ENCODE measurements at regions not wholly inside any gene's neighbourhood (a gene's known extent, or its start where the extent isn't known, plus 50 kb on each side); places are given as distances from the start of the nearest gene placed in this dataset.
"Not testable (repeated sequence)": the region's sequence is repeated elsewhere in the genome, so short reads cannot be mapped to it uniquely, and the experiment has no call there.

- H2AFZ ChIP-seq (ENCODE audit: low read depth, low read length): no peak overlapping the region
- H3K27me3 ChIP-seq (ENCODE audit: insufficient read depth, low read length, poor library complexity): peaks cover 17% of the 10 kb centered on the region
- H3K79me2 ChIP-seq (ENCODE audit: insufficient read depth, low read length): no peaks in the 10 kb centered on the region
- no peak for ATAC-seq (ENCODE audit: insufficient read depth, low read depth)
- H3K9ac ChIP-seq (ENCODE audit: low read depth, low read length): no peak overlapping the region
- H3K4me2 ChIP-seq (ENCODE audit: insufficient read depth, low read length): no peak overlapping the region
- no peaks in the 10 kb centered on the region for H3K9me3 ChIP-seq (ENCODE audit: insufficient read depth, low read length, severe bottlenecking)
- no peaks in the 10 kb centered on the region for H3K36me3 ChIP-seq (ENCODE audit: insufficient read depth, low read length)
- no peak for TF ChIP-seq EZH2 (IDR thresholded peaks at IDR 0.05; ENCODE audit: borderline replicate concordance, low read depth, low read length, severe bottlenecking)
- TF ChIP-seq CTCF (IDR thresholded peaks at IDR 0.05; ENCODE audit: borderline replicate concordance, extremely low read depth, low read length, poor library complexity, severe bottlenecking): no peak
- no peak overlapping the region for H3K27ac ChIP-seq (ENCODE audit: low read length)
- no peaks in the 10 kb centered on the region for H3K4me1 ChIP-seq (ENCODE audit: insufficient read depth, low read length)
- no peak for DNase-seq
- no peak overlapping the region for H3K4me3 ChIP-seq (ENCODE audit: low read depth in 1 of 2, low read length in 2 of 2)
- no peaks in the 10 kb centered on the region for H4K20me1 ChIP-seq (ENCODE audit: insufficient read depth, low read length)
Measured at GRCh38 chr14:57122129-57122528, 146.6 kb downstream of the EXOC5 start.

DNA sequence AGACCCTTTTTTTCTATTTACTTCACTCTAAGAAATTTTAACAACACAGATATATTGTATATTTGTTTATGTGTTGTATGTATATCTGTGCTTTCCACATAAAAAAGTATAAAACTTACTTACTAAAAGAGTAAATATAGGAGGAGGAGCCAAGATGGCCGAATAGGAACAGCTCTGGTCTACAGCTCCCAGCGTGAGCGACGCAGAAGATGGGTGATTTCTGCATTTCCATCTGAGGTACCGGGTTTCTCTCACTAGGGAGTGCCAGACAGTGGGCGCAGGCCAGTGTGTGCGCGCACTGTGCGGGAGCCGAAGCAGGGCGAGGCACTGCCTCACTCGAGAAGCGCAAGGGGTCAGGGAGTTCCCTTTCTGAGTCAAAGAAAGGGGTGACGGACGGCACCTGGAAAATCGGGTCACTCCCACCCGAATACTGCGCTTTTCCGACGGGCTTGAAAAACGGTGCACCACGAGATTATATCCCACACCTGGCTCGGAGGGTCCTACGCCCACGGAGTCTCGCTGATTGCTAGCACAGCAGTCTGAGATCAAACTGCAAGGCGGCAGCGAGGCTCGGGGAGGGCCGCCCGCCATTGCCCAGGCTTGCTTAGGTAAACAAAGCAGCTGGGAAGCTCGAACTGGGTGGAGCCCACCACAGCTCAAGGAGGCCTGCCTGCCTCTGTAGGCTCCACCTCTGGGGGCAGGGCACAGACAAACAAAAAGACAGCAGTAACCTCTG lies 156.5 kb downstream of the EXOC5 start:
- H2AFZ ChIP-seq (ENCODE audit: low read depth, low read length); DNase-seq; H3K79me2 ChIP-seq (ENCODE audit: insufficient read depth, low read length); H3K9me3 ChIP-seq (ENCODE audit: insufficient read depth, low read length, severe bottlenecking); H4K20me1 ChIP-seq (ENCODE audit: insufficient read depth, low read length); H3K36me3 ChIP-seq (ENCODE audit: insufficient read depth, low read length); H3K9ac ChIP-seq (ENCODE audit: low read depth, low read length); H3K4me2 ChIP-seq (ENCODE audit: insufficient read depth, low read length); H3K4me3 ChIP-seq (ENCODE audit: low read depth in 1 of 2, low read length in 2 of 2); H3K27me3 ChIP-seq (ENCODE audit: insufficient read depth, low read length, poor library complexity); H3K27ac ChIP-seq (ENCODE audit: low read length); H3K4me1 ChIP-seq (ENCODE audit: insufficient read depth, low read length); ATAC-seq (ENCODE audit: insufficient read depth, low read depth): not testable (repeated sequence)

DNA sequence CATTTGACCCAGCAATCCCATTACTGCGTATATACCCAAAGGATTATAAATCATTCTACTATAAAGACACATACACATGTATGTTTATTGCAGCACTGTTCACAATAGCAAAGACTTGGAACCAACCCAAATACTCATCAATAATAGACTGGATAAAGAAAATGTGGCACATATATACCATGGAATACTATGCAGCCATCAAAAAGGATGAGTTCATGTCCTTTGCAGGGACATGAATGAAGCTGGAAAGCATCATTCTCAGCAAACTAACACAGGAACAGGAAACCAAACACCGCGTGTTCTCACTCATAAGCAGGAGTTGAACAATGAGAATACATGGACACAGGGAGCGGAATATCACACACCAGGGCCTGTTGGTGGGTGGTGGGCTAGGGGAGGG lies 158.3 kb downstream of the EXOC5 start:
- H3K4me1 ChIP-seq (ENCODE audit: insufficient read depth, low read length); H3K79me2 ChIP-seq (ENCODE audit: insufficient read depth, low read length); H3K27me3 ChIP-seq (ENCODE audit: insufficient read depth, low read length, poor library complexity); H2AFZ ChIP-seq (ENCODE audit: low read depth, low read length); H3K4me3 ChIP-seq (ENCODE audit: low read depth in 1 of 2, low read length in 2 of 2); H3K4me2 ChIP-seq (ENCODE audit: insufficient read depth, low read length); H3K27ac ChIP-seq (ENCODE audit: low read length); DNase-seq; H4K20me1 ChIP-seq (ENCODE audit: insufficient read depth, low read length); H3K9me3 ChIP-seq (ENCODE audit: insufficient read depth, low read length, severe bottlenecking); H3K36me3 ChIP-seq (ENCODE audit: insufficient read depth, low read length); ATAC-seq (ENCODE audit: insufficient read depth, low read depth); H3K9ac ChIP-seq (ENCODE audit: low read depth, low read length): not testable (repeated sequence)

- no peak for DNase-seq
- Histone ChIP-seq H3K79me2 (ENCODE audit: insufficient read depth, low read length) (no peaks in the 10 kb centered on the region), H3K4me3 (ENCODE audit: low read depth in 1 of 2, low read length in 2 of 2) (no peak overlapping the region), H3K4me2 (ENCODE audit: insufficient read depth, low read length) (no peak overlapping the region), H3K4me1 (ENCODE audit: insufficient read depth, low read length) (no peaks in the 10 kb centered on the region), H3K36me3 (ENCODE audit: insufficient read depth, low read length) (no peaks in the 10 kb centered on the region), H4K20me1 (ENCODE audit: insufficient read depth, low read length) (no peaks in the 10 kb centered on the region), H3K27ac (ENCODE audit: low read length) (no peak overlapping the region), H3K27me3 (ENCODE audit: insufficient read depth, low read length, poor library complexity) (peaks cover 6% of the 10 kb centered on the region), H3K9me3 (ENCODE audit: insufficient read depth, low read length, severe bottlenecking) (no peaks in the 10 kb centered on the region), H2AFZ (ENCODE audit: low read depth, low read length) (no peak overlapping the region), H3K9ac (ENCODE audit: low read depth, low read length) (no peak overlapping the region)
- no peak for TF ChIP-seq EZH2 (IDR thresholded peaks at IDR 0.05; ENCODE audit: borderline replicate concordance, low read depth, low read length, severe bottlenecking)
- TF ChIP-seq CTCF (IDR thresholded peaks at IDR 0.05; ENCODE audit: borderline replicate concordance, extremely low read depth, low read length, poor library complexity, severe bottlenecking): no peak
- ATAC-seq (ENCODE audit: insufficient read depth, low read depth): no peak
Measured at GRCh38 chr14:57091030-57091608, 177.6 kb downstream of the EXOC5 start.

All from DND-41 (cell line).